ENCODE measurements at regions not wholly inside any gene's neighbourhood (a gene's known extent, or its start where the extent isn't known, plus 50 kb on each side); places are given as distances from the start of the nearest gene placed in this dataset.
"Not testable (repeated sequence)": the region's sequence is repeated elsewhere in the genome, so short reads cannot be mapped to it uniquely, and the experiment has no call there.

DNA sequence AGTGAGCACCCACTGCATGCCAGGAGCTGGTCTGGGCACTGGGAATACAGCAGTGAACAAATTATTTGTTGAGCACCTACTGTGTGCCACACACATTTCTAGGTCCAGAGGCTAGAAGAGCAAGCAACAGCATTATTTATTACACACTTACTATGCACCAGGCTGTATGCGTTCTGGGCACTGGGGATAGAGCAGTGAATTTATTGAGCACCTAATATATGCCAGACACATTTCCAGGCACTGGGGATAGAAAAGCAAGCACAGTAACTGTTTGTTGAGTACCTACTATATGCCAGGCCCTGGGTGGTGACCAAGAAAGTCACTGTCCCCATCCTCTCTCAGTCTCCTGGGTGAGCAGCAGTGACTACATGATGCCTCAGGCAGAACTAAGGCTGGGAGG, 107.5 kb upstream of the NCOR2 start:
- DNase-seq (ENCODE audit: low read depth), result no peak

DNA sequence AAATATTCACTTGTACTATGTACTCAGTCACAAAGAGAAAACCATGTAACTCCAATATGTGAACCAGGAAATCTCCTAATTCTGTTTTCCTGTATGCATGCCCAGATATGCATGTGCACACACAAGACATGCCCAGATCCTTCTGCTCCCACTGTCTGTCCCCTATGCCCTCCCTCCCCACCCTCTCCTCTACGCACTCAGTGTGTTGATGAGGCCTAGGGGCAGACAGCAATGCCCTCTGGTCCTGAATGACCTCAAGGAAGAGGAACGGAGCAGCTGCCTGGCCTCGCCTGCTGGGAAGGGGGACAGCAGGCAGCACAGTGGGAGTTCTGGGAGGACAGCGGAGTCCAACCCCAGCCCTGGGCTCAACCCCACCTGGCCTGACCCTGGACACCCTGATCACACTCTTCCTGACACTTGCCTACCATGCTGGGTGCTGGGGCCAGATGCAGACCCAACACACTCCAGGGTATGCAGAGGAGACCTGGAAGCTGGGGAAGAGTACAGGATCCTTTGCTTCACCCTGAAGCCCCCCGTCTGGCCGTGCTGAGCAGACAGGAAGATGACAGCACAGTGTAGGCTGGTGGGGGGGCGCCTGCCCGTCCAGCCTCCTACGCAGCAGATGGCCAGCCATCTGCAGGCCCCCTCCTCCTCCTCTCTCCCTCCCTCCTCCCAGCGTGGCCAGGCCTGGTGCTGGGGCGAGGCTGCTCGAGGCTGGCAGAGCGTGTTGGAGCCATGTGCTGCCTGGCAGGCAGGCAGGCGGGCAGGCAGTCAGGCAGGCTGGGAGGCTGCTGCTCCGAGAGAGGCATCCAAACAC, 106.6 kb upstream of the NCOR2 start:
- DNase-seq (ENCODE audit: low read depth), result no peak

DNA sequence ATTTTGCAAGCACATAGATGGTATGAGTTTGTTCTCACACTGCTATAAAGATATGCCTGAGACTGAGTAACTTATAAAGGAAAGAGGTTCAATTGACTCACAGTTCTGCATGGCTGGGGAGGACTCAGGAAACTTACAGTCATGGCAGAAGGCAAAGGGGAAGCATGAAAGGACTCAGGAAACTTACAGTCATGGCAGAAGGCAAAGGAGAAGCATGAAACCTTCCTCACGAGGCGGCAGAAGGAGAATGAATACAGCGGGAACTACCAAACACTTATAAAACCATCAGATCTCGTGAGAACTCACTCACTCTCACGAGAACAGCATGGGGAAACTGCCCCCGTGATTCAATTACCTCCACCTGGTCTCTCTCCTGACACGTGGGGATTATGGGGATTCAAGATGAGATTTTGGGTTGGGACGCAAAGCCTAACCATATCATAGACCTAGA, 101.9 kb upstream of the NCOR2 start:
- DNase-seq (ENCODE audit: low read depth), result not testable (repeated sequence)

DNA sequence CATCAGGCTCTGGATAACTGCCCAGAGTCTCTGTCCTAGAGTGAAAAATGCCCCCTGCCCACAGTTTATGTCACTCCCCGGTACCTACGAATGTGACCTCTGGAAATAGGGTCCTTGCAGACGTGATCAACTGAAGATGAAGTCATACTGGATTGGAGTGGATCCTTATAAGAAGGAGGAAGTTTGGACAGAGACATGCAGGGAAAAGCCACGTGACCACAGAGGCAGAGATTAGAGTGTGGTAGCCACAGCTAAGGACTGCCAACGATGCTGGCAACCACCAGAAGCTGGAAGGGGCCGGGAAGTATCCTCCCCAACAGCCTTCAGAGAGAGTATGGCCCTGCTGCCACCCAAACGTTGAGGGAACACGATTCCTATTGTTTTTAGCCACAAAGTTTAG, 101.2 kb upstream of the NCOR2 start:
- no peak for DNase-seq (ENCODE audit: low read depth)

DNA sequence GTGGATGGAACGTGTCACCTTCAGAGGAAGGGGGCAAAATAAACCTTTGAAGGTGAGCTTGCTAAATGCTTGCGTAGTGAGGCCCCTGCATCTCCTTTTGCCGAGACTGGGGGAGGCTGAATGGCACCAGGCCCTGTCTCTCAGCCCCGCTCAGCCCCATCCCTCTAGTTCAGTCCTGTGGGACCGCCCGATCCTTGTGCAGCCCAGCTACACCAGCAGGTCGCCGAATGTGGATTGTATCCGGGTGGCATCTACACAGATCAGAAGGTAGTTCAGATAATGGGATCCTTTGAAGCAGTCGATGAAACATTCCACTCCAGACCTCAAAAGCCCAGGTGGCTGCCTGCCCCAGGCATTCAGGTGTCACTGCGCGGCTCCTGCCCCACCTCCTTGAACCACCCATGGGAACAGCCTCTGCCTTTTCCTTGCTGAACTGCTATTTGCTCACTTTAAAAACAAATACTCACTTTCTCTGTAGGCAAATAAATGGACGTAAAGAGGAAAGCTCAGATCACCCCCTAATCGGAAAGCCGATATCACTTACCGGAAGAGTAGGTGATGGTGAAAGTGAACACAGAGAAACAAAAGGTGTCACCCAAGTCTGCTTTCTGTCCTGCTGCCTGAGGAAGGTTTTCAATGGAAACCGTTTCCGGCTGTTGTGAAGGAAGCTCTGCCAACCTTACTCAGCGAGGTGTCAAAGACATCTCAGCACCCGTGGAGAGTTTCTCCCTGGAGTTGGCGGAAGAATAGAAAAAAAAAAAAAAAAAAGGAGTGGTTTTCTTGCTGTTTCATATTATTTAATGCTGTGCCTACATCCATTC, 100.3 kb upstream of the NCOR2 start:
- no peak for DNase-seq (ENCODE audit: low read depth)

DNA sequence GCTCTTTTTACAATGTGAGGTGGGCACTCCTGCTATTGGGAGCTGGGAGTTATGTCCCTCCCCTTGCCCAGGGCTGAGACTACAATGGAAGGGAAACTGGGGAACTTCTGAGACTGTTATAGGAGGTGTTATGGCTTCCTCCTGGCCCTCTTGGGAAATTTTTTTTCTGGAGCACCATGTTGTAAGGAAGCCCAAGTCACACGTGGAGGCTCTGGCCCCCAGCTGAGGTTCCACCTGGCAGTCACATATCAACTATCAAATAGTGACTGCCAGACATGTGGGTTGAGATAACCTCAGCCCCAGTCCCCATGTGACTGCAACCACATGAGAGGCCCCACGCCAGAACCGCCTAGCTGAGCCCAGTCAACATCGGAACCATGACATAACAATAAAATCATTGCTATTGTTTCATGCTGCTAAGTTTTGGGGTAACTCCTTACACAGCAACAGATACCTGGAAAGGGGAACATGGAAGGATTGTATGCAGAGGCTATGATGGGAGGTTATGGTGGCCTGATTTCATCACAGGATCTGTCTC, 99.4 kb upstream of the NCOR2 start:
- no peak for DNase-seq (ENCODE audit: low read depth)

GRCh38 chr12:124665511-124665910, 98.1 kb upstream of the NCOR2 start:
- DNase-seq (ENCODE audit: low read depth), result no peak

DNA sequence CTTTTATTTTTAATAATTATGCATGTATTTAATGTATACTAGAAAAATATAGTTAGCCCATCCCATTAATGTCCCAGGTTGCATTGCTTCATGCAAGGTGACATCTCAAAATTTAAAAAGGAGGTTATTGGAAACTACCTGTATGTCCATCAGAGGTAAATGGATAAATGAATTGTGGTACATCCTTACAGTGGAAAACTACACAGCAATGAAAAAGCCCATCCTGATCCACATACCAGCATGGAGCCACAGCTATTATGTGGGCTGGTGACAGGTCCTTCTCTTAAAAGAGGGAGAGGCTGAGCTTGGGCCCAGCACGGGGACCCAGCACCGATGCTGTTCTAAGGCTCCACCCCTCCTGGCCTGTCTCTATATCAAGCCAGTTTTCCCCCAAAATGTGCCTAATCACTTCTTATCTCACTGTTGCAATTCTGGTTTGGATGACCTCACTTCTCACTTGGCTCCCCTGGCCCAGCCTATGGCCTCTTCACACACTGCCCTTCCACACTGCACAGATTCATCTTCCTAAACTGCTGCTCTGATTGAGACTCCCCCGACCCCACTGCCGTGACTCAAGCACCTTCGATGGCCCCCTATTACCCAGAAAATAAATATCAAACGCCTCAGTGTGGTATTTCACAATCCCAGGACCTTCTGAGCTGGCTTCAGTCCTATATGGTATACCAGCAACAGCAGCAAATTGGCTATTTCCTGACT, 97.1 kb upstream of the NCOR2 start:
- DNase-seq (ENCODE audit: low read depth), result no peak

GRCh38 chr12:124663771-124664366, 96.5 kb upstream of the NCOR2 start:
- no peak for DNase-seq (ENCODE audit: low read depth)

DNA sequence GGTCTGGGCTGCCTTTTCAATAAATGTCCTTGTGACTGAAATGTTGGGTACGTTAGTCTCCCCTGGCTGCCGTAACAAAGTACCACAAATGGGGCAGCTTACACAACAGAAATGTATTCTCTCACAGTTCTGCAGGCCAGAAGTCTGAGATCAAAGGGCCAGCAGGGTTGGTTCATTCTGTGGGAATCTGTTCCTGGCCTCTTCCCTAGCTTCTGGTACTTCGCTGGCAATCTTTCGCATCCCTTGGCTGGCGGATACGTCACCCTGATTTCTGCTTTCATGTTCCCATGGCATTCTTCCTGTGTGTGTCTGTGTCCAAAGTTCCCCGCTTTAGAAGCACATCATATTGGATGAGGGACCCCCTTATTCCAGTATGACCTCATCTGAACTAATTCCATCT, 95.8 kb upstream of the NCOR2 start:
- DNase-seq (ENCODE audit: low read depth), result no peak

- no peak for DNase-seq (ENCODE audit: low read depth)
These were observed 93.9 kb upstream of the NCOR2 start for GRCh38 chr12:124661341-124661740.

- DNase-seq (ENCODE audit: low read depth), result no peak
These were observed 93.4 kb upstream of the NCOR2 start for GRCh38 chr12:124660851-124661250.

DNA sequence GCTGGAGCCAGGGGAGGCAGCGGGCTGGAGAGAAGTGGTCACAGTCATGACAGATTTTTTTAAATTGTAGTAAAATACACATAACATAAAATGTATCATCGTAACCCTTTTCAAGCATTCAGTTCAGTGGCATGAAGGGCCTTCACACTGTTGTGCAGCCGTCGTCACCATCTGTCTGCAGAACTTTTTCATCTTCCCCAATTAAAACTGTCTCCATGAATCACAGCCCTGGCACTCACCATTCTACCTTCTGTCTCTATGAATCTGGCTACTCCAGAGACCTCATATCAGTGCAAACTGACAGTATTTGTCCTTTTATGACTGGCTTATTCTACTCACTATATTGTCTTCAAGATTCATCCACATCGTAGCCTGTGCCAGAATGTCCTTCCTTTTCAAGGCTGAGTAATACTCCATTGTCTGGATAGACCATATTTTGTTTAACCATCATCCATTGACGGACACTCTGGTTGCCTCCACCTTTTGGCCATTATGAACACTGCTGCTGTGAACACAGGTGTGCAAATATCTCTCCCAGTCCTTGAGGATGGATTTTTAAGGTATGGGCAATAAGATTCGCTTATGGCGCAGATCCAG, 91.5 kb upstream of the NCOR2 start:
- DNase-seq (ENCODE audit: low read depth), result no peak

DNA sequence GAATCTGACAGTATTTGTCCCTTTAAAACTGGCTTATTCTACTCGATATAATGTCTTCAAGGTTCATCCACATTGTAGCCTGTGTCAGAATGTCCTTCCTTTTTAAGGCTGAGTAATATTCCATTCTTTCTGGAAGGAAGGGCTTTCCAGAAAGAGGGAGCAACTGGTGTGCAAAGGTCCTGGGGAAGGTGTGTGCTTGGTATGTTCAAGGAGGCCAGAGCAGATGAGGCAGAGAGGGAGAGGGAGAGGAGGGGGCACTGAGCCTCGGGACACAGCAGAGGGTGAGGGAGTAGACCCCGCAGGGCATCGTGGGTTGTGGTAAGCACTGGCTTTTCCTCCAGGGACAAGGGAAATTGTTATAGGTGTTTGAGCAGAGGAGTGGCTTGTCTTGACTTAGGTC, 90.9 kb upstream of the NCOR2 start:
- no peak for DNase-seq (ENCODE audit: low read depth)

- DNase-seq (ENCODE audit: low read depth), result no peak
These were observed 89.6 kb upstream of the NCOR2 start for GRCh38 chr12:124656947-124657434.

DNA sequence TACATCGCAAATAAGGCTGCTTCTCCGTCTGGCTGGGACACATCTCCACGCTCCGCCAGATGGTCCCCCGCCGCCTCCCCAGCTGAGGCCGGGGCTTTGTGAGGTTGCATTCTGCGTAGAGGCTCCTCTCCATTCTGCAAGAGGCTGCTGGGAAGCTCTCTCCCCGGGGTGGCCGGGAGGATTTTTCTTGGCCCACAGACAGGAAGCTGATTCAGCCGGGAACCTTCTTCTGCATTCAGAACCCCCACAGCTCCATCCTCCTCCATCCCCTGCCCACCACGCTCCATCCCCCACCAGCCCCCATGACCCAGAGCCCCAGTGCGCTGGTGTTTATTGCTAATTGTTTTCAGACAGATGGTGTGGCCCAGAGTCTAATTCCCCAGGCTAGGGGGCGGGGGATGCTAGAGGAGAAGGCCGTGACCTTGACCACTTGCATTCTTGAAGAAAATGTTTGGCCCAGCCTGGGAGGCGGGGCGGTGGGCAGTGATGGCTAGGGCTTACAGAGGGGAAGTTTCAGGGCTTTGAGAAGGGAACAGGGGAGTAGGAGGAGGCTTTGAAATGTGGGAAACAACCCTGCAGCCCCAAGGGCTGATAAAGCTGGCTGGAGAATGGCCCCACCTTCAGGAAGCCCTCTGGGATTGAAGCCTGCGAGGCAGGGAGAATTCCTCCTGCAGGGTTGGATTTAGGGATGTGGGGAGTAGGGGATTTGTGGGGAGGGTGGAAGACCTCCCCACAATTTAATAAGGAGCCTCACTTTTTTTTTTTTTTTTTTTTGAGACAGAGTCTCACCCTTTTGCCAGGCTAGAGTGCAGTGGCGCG, 88.5 kb upstream of the NCOR2 start:
- DNase-seq (ENCODE audit: low read depth), result no peak

GRCh38 chr12:124655048-124655697, 87.8 kb upstream of the NCOR2 start:
- DNase-seq (ENCODE audit: low read depth), result no peak

GRCh38 chr12:124654666-124655047, 87.2 kb upstream of the NCOR2 start:
- no peak for DNase-seq (ENCODE audit: low read depth)

GRCh38 chr12:124653169-124653931, 85.9 kb upstream of the NCOR2 start:
- DNase-seq (ENCODE audit: low read depth), result no peak
